ENCODE measurements at regions not wholly inside any gene's neighbourhood (a gene's known extent, or its start where the extent isn't known, plus 50 kb on each side); places are given as distances from the start of the nearest gene placed in this dataset.

- no peak for DNase-seq (ENCODE audit: low read depth in 2 of 3, low spot score in 1 of 3)
Observed at GRCh38 chr1:78420181-78420580, 70.6 kb upstream of the PTGFR start.

GRCh38 chr1:78420688-78421087 is 70.1 kb upstream of the PTGFR start:
- DNase-seq (ENCODE audit: low read depth in 2 of 3, low spot score in 1 of 3): no peak

- no peak for DNase-seq (ENCODE audit: low read depth in 2 of 3, low spot score in 1 of 3)
Observed at GRCh38 chr1:78424720-78425119, 66.1 kb upstream of the PTGFR start.

GRCh38 chr1:78426408-78426807 is 64.4 kb upstream of the PTGFR start:
- no peak for DNase-seq (ENCODE audit: low read depth in 2 of 3, low spot score in 1 of 3)

GRCh38 chr1:78427506-78427905 is 63.3 kb upstream of the PTGFR start:
- no peak for DNase-seq (ENCODE audit: low read depth in 2 of 3, low spot score in 1 of 3)

- no peak for DNase-seq (ENCODE audit: low read depth in 2 of 3, low spot score in 1 of 3)
Observed at GRCh38 chr1:78432016-78432415, 58.8 kb upstream of the PTGFR start.

GRCh38 chr1:78434351-78434750 is 56.4 kb upstream of the PTGFR start:
- no peak for DNase-seq (ENCODE audit: low read depth in 2 of 3, low spot score in 1 of 3)

- no peak for DNase-seq (ENCODE audit: low read depth in 2 of 3, low spot score in 1 of 3)
Observed at GRCh38 chr1:78436961-78437360, 53.8 kb upstream of the PTGFR start.

GRCh38 chr1:78437396-78437795 is 53.4 kb upstream of the PTGFR start:
- DNase-seq (ENCODE audit: low read depth in 2 of 3, low spot score in 1 of 3): no peak

GRCh38 chr1:78437941-78438340 is 52.8 kb upstream of the PTGFR start:
- DNase-seq (ENCODE audit: low read depth in 2 of 3, low spot score in 1 of 3): no peak

GRCh38 chr1:78440381-78440793 is 50.4 kb upstream of the PTGFR start:
- no peak for DNase-seq (ENCODE audit: low read depth in 2 of 3, low spot score in 1 of 3)

All from stimulated activated CD4-positive, alpha-beta T cell treated with anti-CD3 and anti-CD28 coated beads, Interleukin-12 subunit alpha, Interleukin-12 subunit beta, amount 100 ng/mL, for 48 hours (primary cell).